IMR-90 (cell line): ENCODE measurements at regions not wholly inside any gene's neighbourhood (a gene's known extent, or its start where the extent isn't known, plus 50 kb on each side); places are given as distances from the start of the nearest gene placed in this dataset.

Experiments used
- ATAC-seq: fragments of 200-7000 bp; cut with Tn5 transposase; 2 replicates; pipeline ENCODE4 v1.9.1; 2020; ENCODE audit warnings: low read depth, mild to moderate bottlenecking, moderate library complexity
- BruUV-seq: library from RNA; stranded (reverse); fragments of 400-500 nt; replicated peaks from 2 replicates; lab custom pipeline; 2021; lab: Mats Ljungman, UMichigan
- CTCF ChIA-PET: fragments of 300-600 bp; formaldehyde crosslinking; extraction: SDS; loops from one replicate; lab custom pipeline; 2021; ENCODE audit warnings: antibody characterized with exemption; lab: Yijun Ruan, JAX
- POLR2A ChIA-PET: fragments of 300-600 bp; sonication (Branson Sonifier 250); formaldehyde crosslinking; loops from one replicate; lab custom pipeline; 2022; ENCODE audit warnings: antibody characterized with exemption; ENCODE audit not compliant: unreplicated experiment; lab: Charles Lee
- DNase-seq: peaks from one replicate; pipeline ENCODE4 v3.0.0; 2013
- H2AFZ ChIP-seq: replicated peaks from 2 replicates; pipeline ENCODE3; 2013; ENCODE audit warnings: low read length, mild to moderate bottlenecking; ENCODE audit not compliant: poor library complexity
- H2AK5ac ChIP-seq: 2 replicates; pipeline ENCODE4 v1.6.1; 2013; ENCODE audit warnings: low read depth, low read length, inconsistent platforms
- H2AK9ac ChIP-seq: replicated peaks from 2 replicates; pipeline ENCODE3; 2013; ENCODE audit warnings: mild to moderate bottlenecking, low read depth, low read length, moderate library complexity; ENCODE audit not compliant: poor library complexity
- H2BK120ac ChIP-seq: 2 replicates; pipeline ENCODE4 v1.6.1; 2013; ENCODE audit warnings: low read depth, low read length, inconsistent platforms
- H2BK15ac ChIP-seq: 3 replicates; pipeline ENCODE4 v1.6.1; 2013; ENCODE audit warnings: low read depth, low read length, inconsistent platforms
- H2BK20ac ChIP-seq: 2 replicates; pipeline ENCODE4 v1.6.1; 2013; ENCODE audit warnings: low read depth, mild to moderate bottlenecking, inconsistent platforms, low read length, moderate library complexity
- H2BK5ac ChIP-seq: 2 replicates; pipeline ENCODE4 v1.6.1; 2013; ENCODE audit warnings: mild to moderate bottlenecking, low read depth, low read length, inconsistent platforms; ENCODE audit not compliant: poor library complexity, severe bottlenecking
- H3K14ac ChIP-seq: replicated peaks from 2 replicates; pipeline ENCODE4 v1.6.1; 2013; ENCODE audit warnings: low read depth, low read length, inconsistent platforms
- H3K18ac ChIP-seq: 2 replicates; pipeline ENCODE4 v1.6.1; 2013; ENCODE audit warnings: low read depth, low read length, control low read depth
- H3K23ac ChIP-seq: 2 replicates; pipeline ENCODE4 v1.6.1; 2013; ENCODE audit warnings: low read depth, low read length, inconsistent platforms
- H3K27ac ChIP-seq: 2 replicates; pipeline ENCODE4 v1.5.1; 2013; ENCODE audit warnings: mild to moderate bottlenecking, control low read depth, low read length; ENCODE audit not compliant: insufficient read depth
- H3K27me3 ChIP-seq: 2 replicates; pipeline ENCODE4 v1.6.1; 2013; ENCODE audit warnings: low read length; ENCODE audit not compliant: control insufficient read depth, insufficient read depth
- H3K36me3 ChIP-seq: 2 replicates; pipeline ENCODE4 v1.6.1; 2013; ENCODE audit warnings: low read length, mixed read lengths; ENCODE audit not compliant: control insufficient read depth, insufficient read depth
- H3K4ac ChIP-seq: 2 replicates; pipeline ENCODE4 v1.6.1; 2013; ENCODE audit warnings: low read depth, low read length, inconsistent platforms
- H3K4me1 ChIP-seq: 2 replicates; pipeline ENCODE4 v1.6.1; 2013; ENCODE audit warnings: low read length, mixed read lengths; ENCODE audit not compliant: control insufficient read depth, insufficient read depth
- H3K4me2 ChIP-seq: 2 replicates; pipeline ENCODE4 v1.6.1; 2013; ENCODE audit warnings: low read depth, mild to moderate bottlenecking, control low read depth, low read length, moderate library complexity
- H3K4me3 ChIP-seq: 2 replicates; pipeline ENCODE4 v1.5.1; 2013; ENCODE audit warnings: low read depth, mild to moderate bottlenecking, control low read depth, low read length, moderate library complexity; ENCODE audit not compliant: insufficient read depth
- H3K56ac ChIP-seq: 2 replicates; pipeline ENCODE4 v1.6.1; 2013; ENCODE audit warnings: low read length, inconsistent platforms; ENCODE audit not compliant: insufficient read depth; ENCODE audit errors: extremely low read depth
- H3K79me1 ChIP-seq, 2 experiments: 2 replicates each; pipeline ENCODE4 v1.6.1; 2013; ENCODE audit warnings: low read length in 2 of 2, inconsistent platforms in 1 of 2, low read depth in 1 of 2
- H3K9ac ChIP-seq: 2 replicates; pipeline ENCODE4 v1.6.1; 2013; ENCODE audit warnings: low read depth, low read length, control low read depth
- H3K9me1 ChIP-seq: 2 replicates; pipeline ENCODE4 v1.6.1; 2013; ENCODE audit warnings: low read length, inconsistent platforms; ENCODE audit not compliant: insufficient read depth
- H3K9me3 ChIP-seq: 2 replicates; pipeline ENCODE4 v1.6.1; 2013; ENCODE audit warnings: low read length; ENCODE audit not compliant: control insufficient read depth, insufficient read depth
- H4K20me1 ChIP-seq: 2 replicates; pipeline ENCODE4 v1.6.1; 2013; ENCODE audit warnings: low read length, inconsistent platforms; ENCODE audit not compliant: insufficient read depth
- H4K5ac ChIP-seq: 2 replicates; pipeline ENCODE4 v1.6.1; 2013; ENCODE audit warnings: mild to moderate bottlenecking, low read depth, low read length, control low read depth
- H4K8ac ChIP-seq, 2 experiments: 2 replicates each; pipeline ENCODE4 v1.6.1; 2013; ENCODE audit warnings: low read depth in 2 of 2, low read length in 2 of 2, control low read depth in 1 of 2, inconsistent platforms in 1 of 2
- H4K91ac ChIP-seq: 2 replicates; pipeline ENCODE4 v1.6.1; 2013; ENCODE audit warnings: low read depth, low read length, inconsistent platforms; ENCODE audit not compliant: insufficient read depth
- BHLHE40 ChIP-seq: fragments of 150-350 bp; IDR thresholded peaks from 2 replicates; pipeline ENCODE4 v1.6.1; 2016; ENCODE audit warnings: mild to moderate bottlenecking, low read depth, low read length
- CEBPB ChIP-seq: IDR thresholded peaks from 2 replicates; pipeline ENCODE4 v1.6.1; 2012; ENCODE audit warnings: low read depth, low read length, improper control_type of control experiment
- CTCF ChIP-seq: conservative IDR thresholded peaks from 2 replicates; pipeline ENCODE4 v1.5.1; 2012; ENCODE audit warnings: mild to moderate bottlenecking, low read depth, low read length, improper control_type of control experiment
- FOS ChIP-seq: fragments of 150-350 bp; IDR thresholded peaks from 2 replicates; pipeline ENCODE4 v1.6.1; 2016; ENCODE audit warnings: low read depth, low read length
- MXI1 ChIP-seq: IDR thresholded peaks from 2 replicates; pipeline ENCODE4 v1.6.1; 2012; ENCODE audit warnings: low read depth, mild to moderate bottlenecking, low read length, moderate library complexity, borderline replicate concordance
- POLR2A ChIP-seq: IDR thresholded peaks from 2 replicates; pipeline ENCODE4 v1.6.1; 2012; ENCODE audit warnings: mild to moderate bottlenecking, low read depth, low read length
- WGBS, 2 experiments: methylation state at CpG; one replicate each; pipeline versions ENCODE4 v1.1.5 to v1.1.7; 2013; ENCODE audit warnings: missing lambda C conversion rate in 2 of 2; ENCODE audit not compliant: insufficient read length in 1 of 2; ENCODE audit errors: extremely low coverage in 2 of 2; 5-methylcytosine and 5-hydroxymethylcytosine counted together
- dilution Hi-C: fragments of 300-500 bp; cut with HindIII; formaldehyde crosslinking; loops from one replicate; pipeline ENCODE4 v1.14.3; 2018; ENCODE audit warnings: low sequenced_read_pairs; ENCODE audit not compliant: unreplicated experiment
- in situ Hi-C: fragments of 300-500 bp; cut with MboI; formaldehyde crosslinking; loops from 3 replicates; pipeline ENCODE4 v1.14.3; 2019; ENCODE audit warnings: low sequenced_read_pairs, inconsistent platforms, mixed read lengths
- intact Hi-C: fragments of 100-400 bp; cut with micrococcal nuclease; formaldehyde crosslinking; loops from 2 replicates; pipeline ENCODE4 v1.10.0; 2022
- TF ChIP-seq, protein P1 (sequence below): fragments of 150-350 bp; IDR thresholded peaks from 2 replicates; pipeline ENCODE4 v1.6.1; 2016; ENCODE audit warnings: low read depth, mild to moderate bottlenecking, low read length, moderate library complexity, borderline replicate concordance

DNA sequence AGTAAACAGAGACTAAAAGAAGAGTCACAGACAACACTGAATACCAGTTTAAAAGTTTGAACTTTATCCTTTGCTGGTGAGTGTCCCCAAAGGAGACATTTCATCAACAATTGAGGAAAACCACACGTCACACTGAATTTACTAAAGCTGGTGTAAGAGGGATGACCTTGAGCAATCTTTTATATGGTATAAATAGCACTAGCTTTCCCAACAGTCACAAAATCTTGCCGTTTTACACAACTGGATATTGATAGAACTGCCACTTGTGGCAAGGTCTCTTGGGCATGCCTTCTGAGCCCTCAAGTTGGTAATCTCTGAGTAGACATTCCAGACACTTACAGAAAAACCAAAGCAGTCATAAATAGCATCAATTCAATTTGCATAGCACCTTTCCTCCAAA lies 311.5 kb upstream of the TARS1 start:
- Histone ChIP-seq H4K20me1 (no peaks in the 10 kb centered on the region), H2BK20ac (no peak overlapping the region), H3K4me1 (no peaks in the 10 kb centered on the region), H2BK15ac (no peak overlapping the region), H3K18ac (no peak overlapping the region), H4K8ac (no peak overlapping the region), H3K27me3 (no peaks in the 10 kb centered on the region), H3K36me3 (no peaks in the 10 kb centered on the region), H3K9ac (no peak overlapping the region), H3K27ac (no peak overlapping the region), H3K9me1 (no peaks in the 10 kb centered on the region), H4K5ac (no peak overlapping the region), H3K23ac (no peak overlapping the region), H2AK5ac (no peak overlapping the region), H2AFZ (no peak overlapping the region), H3K9me3 (peaks cover 7% of the 10 kb centered on the region), H3K79me1 (no peaks in the 10 kb centered on the region), H3K4me3 (no peak overlapping the region), H2BK5ac (no peak overlapping the region), H3K56ac (no peak overlapping the region), H2BK120ac (no peak overlapping the region), H3K4ac (no peak overlapping the region), H4K91ac (no peak overlapping the region), H3K4me2 (no peak overlapping the region), H3K14ac (no peak overlapping the region), H2AK9ac (no peak overlapping the region)
- TF ChIP-seq, protein P1, sequence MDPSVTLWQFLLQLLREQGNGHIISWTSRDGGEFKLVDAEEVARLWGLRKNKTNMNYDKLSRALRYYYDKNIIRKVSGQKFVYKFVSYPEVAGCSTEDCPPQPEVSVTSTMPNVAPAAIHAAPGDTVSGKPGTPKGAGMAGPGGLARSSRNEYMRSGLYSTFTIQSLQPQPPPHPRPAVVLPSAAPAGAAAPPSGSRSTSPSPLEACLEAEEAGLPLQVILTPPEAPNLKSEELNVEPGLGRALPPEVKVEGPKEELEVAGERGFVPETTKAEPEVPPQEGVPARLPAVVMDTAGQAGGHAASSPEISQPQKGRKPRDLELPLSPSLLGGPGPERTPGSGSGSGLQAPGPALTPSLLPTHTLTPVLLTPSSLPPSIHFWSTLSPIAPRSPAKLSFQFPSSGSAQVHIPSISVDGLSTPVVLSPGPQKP, result no peak
- TF ChIP-seq CTCF (no peak), MXI1 (no peak), POLR2A (no peak), BHLHE40 (no peak), CEBPB (no peak), FOS (no peak)
- ChIA-PET POLR2A (no interaction called here), CTCF (no interaction called here)
- ATAC-seq (no peak), DNase-seq (no peak)
- WGBS, 2 experiments, result no CpG with 5 or more reads among the region's 2 CpGs
- intact Hi-C loops (no loop called here), in situ Hi-C loops (no loop called here), dilution Hi-C loops (no loop called here)
- no TSS peak for BruUV-seq
